Mesothelial cell of epicardium (in vitro differentiated cells): ENCODE measurements at regions not wholly inside any gene's neighbourhood (a gene's known extent, or its start where the extent isn't known, plus 50 kb on each side); places are given as distances from the start of the nearest gene placed in this dataset.

ENCODE experiments used
- DNase-seq, 2 experiments: peaks; one replicate each; pipeline ENCODE4 v3.0.0; 2021; ENCODE audit warnings: low spot score in 2 of 2; ENCODE audit not compliant: unreplicated experiment in 2 of 2
- H3K27ac Mint-ChIP-seq: 2 replicates; pipeline ENCODE4 v1.8.0; 2021; ENCODE audit warnings: mixed read lengths
- H3K27me3 Mint-ChIP-seq: 2 replicates; pipeline ENCODE4 v1.8.0; 2021; ENCODE audit warnings: low read depth, mixed read lengths
- H3K36me3 Mint-ChIP-seq: 2 replicates; pipeline ENCODE4 v1.8.0; 2021; ENCODE audit warnings: mixed read lengths
- H3K4me1 Mint-ChIP-seq: 2 replicates; pipeline ENCODE4 v1.8.0; 2021; ENCODE audit warnings: mixed read lengths
- H3K4me3 Mint-ChIP-seq: 2 replicates; pipeline ENCODE4 v1.8.0; 2021; ENCODE audit warnings: mild to moderate bottlenecking, moderate library complexity, mixed read lengths
- H3K9me3 Mint-ChIP-seq: 2 replicates; pipeline ENCODE4 v1.8.0; 2021; ENCODE audit warnings: mixed read lengths
- CTCF ChIP-seq: fragments of 200-600 bp; sonication (generic); IDR thresholded peaks from one replicate; pipeline ENCODE4 v1.5.0; 2021; ENCODE audit warnings: antibody characterized with exemption; ENCODE audit not compliant: unreplicated experiment

DNA sequence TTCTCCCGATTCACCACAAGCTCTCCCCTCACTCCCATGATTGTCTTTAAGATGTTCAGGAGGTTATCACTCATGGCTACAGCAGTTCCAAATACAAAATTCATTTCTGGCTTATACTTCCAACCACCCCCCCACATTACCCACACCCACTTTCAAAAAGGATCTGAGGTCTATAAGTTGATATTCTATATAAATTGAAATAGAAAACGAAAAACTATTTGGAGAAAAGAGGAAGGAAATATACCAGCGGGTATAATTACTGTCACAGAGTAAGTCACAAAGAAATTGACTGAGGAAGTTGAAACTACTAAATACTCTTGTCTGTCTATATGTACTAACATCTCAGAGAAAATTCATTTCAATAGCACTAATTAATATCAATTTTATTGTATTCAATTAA lies 112.7 kb upstream of the TNFAIP3 start:
- no peaks in the 10 kb centered on the region for H3K9me3 Mint-ChIP-seq
- no peak for TF ChIP-seq CTCF
- peaks cover 5% of the 10 kb centered on the region for H3K4me1 Mint-ChIP-seq
- H3K27ac Mint-ChIP-seq = no peak overlapping the region
- no peaks in the 10 kb centered on the region for H3K36me3 Mint-ChIP-seq
- DNase-seq = no peak
- H3K27me3 Mint-ChIP-seq = no peaks in the 10 kb centered on the region
- no peak overlapping the region for H3K4me3 Mint-ChIP-seq

- H3K4me3 Mint-ChIP-seq = no peak overlapping the region
- no peak for TF ChIP-seq CTCF
- no peaks in the 10 kb centered on the region for H3K9me3 Mint-ChIP-seq
- no peak overlapping the region for H3K27ac Mint-ChIP-seq
- H3K4me1 Mint-ChIP-seq = peaks cover 1% of the 10 kb centered on the region
- H3K36me3 Mint-ChIP-seq = no peaks in the 10 kb centered on the region
- H3K27me3 Mint-ChIP-seq = no peaks in the 10 kb centered on the region
- DNase-seq = no peak
These were observed 112.2 kb upstream of the TNFAIP3 start for GRCh38 chr6:137754866-137755265.

GRCh38 chr6:137755284-137755683 lies 111.8 kb upstream of the TNFAIP3 start:
- no peak overlapping the region for H3K27ac Mint-ChIP-seq
- no peak for TF ChIP-seq CTCF
- no peaks in the 10 kb centered on the region for H3K4me1 Mint-ChIP-seq
- no peak overlapping the region for H3K4me3 Mint-ChIP-seq
- no peaks in the 10 kb centered on the region for H3K9me3 Mint-ChIP-seq
- H3K27me3 Mint-ChIP-seq = no peaks in the 10 kb centered on the region
- no peaks in the 10 kb centered on the region for H3K36me3 Mint-ChIP-seq
- no peak for DNase-seq

- Mint-ChIP-seq H3K9me3 (no peaks in the 10 kb centered on the region), H3K4me1 (no peaks in the 10 kb centered on the region), H3K27me3 (no peaks in the 10 kb centered on the region), H3K36me3 (no peaks in the 10 kb centered on the region), H3K27ac (no peak overlapping the region), H3K4me3 (no peak overlapping the region)
- no peak for TF ChIP-seq CTCF
- no peak for DNase-seq
These were observed 110.3 kb upstream of the TNFAIP3 start for GRCh38 chr6:137756788-137757187.

GRCh38 chr6:137758661-137759060 lies 108.4 kb upstream of the TNFAIP3 start:
- no peaks in the 10 kb centered on the region for H3K4me1 Mint-ChIP-seq
- TF ChIP-seq CTCF = no peak
- no peaks in the 10 kb centered on the region for H3K9me3 Mint-ChIP-seq
- peaks cover 2% of the 10 kb centered on the region for H3K27me3 Mint-ChIP-seq
- no peak for DNase-seq
- H3K4me3 Mint-ChIP-seq = no peak overlapping the region
- H3K27ac Mint-ChIP-seq = no peak overlapping the region
- H3K36me3 Mint-ChIP-seq = no peaks in the 10 kb centered on the region

GRCh38 chr6:137759624-137760023 lies 107.4 kb upstream of the TNFAIP3 start:
- no peaks in the 10 kb centered on the region for H3K36me3 Mint-ChIP-seq
- H3K9me3 Mint-ChIP-seq = no peaks in the 10 kb centered on the region
- H3K4me1 Mint-ChIP-seq = no peaks in the 10 kb centered on the region
- no peak overlapping the region for H3K4me3 Mint-ChIP-seq
- TF ChIP-seq CTCF = no peak
- peaks cover 2% of the 10 kb centered on the region for H3K27me3 Mint-ChIP-seq
- no peak for DNase-seq
- H3K27ac Mint-ChIP-seq = no peak overlapping the region
